ENCODE measurements at regions not wholly inside any gene's neighbourhood (a gene's known extent, or its start where the extent isn't known, plus 50 kb on each side); places are given as distances from the start of the nearest gene placed in this dataset.
"Not testable (repeated sequence)": the region's sequence is repeated elsewhere in the genome, so short reads cannot be mapped to it uniquely, and the experiment has no call there.

DNA sequence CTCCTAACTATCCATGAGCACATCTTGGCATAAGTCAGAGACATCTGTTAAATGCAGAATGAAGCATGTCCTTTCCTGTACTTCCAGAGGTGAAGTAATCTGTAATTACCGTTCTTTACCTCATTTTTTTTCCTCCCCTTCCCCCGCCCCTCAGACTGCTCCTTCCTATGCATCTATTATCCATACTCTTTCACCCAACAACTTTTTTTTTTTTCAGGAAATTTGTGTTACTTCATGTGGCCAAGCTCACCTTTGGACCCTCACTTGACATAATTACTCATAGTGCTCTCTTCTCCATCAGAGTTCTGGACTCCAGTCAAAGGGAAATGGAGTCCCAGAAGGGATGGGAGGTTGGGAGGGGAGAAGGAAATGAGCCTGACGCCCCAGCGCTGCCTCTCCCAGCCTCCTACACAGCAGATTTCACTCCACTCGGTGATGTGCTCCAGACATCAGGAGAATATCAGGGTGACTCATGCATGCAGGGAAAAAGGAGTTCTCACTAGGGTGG lies 568.8 kb downstream of the STIM2 start:
- no peak overlapping the region for H3K4me3 ChIP-seq (ENCODE audit: low read depth, low read length)
- CTCF ChIA-PET, result no interaction called here

DNA sequence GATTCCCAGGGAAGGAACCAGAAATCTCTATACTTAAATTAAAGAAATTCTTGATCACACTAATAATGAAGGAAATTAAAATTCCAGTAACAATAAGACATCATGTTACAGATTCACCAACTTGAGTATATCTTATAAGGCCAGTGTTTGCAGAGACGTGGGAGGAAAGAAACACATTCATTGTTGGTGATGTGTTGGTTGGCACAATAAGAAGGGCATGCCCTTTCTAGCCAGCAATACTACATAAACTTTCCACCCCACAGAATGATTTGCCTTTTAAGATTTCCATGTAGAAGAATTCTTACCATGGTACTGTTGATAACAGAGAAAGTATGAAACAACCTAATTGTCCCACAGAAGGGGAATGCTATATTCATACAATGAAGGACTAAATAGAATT lies 581.5 kb downstream of the STIM2 start:
- ChIA-PET POLR2A (no interaction called here), CTCF (no interaction called here)
- DNase-seq (ENCODE audit: low read depth, low spot score), result no peak
- no peak overlapping the region for H3K4me3 ChIP-seq (ENCODE audit: low read depth, low read length)
- TF ChIP-seq, protein P1, sequence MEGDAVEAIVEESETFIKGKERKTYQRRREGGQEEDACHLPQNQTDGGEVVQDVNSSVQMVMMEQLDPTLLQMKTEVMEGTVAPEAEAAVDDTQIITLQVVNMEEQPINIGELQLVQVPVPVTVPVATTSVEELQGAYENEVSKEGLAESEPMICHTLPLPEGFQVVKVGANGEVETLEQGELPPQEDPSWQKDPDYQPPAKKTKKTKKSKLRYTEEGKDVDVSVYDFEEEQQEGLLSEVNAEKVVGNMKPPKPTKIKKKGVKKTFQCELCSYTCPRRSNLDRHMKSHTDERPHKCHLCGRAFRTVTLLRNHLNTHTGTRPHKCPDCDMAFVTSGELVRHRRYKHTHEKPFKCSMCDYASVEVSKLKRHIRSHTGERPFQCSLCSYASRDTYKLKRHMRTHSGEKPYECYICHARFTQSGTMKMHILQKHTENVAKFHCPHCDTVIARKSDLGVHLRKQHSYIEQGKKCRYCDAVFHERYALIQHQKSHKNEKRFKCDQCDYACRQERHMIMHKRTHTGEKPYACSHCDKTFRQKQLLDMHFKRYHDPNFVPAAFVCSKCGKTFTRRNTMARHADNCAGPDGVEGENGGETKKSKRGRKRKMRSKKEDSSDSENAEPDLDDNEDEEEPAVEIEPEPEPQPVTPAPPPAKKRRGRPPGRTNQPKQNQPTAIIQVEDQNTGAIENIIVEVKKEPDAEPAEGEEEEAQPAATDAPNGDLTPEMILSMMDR (IDR thresholded peaks at IDR 0.05; ENCODE audit: insufficient read depth, low read length, missing control alignments), result no peak

More for the DNA sequence above, 568.8 kb downstream of the STIM2 start:
- DNase-seq (ENCODE audit: low read depth, low spot score), result no peak
- TF ChIP-seq, protein P1 (IDR thresholded peaks at IDR 0.05; ENCODE audit: insufficient read depth, low read length, missing control alignments), result no peak
- POLR2A ChIA-PET, result no interaction called here

DNA sequence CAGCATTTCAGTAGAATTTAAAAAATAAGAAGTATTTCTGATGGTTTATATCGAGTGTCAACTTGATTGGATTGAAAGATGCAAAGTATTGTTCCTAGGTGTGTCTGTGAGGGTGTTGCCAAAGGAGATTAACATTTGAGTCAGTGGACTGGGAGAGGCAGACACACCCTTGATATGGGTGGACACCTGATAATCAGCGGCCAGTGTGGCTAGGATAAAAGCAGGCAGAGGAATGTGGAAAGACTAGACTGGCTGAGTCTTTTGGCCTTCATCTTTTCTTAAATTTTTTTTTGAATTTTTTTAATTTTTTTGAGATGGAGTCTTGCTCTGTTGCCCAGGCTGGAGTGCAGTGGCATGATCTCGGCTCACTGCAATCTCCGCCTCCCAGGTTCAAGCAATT lies 582.0 kb downstream of the STIM2 start:
- CTCF ChIA-PET; H3K4me3 ChIP-seq (ENCODE audit: low read depth, low read length); DNase-seq (ENCODE audit: low read depth, low spot score); POLR2A ChIA-PET: not testable (repeated sequence)

DNA sequence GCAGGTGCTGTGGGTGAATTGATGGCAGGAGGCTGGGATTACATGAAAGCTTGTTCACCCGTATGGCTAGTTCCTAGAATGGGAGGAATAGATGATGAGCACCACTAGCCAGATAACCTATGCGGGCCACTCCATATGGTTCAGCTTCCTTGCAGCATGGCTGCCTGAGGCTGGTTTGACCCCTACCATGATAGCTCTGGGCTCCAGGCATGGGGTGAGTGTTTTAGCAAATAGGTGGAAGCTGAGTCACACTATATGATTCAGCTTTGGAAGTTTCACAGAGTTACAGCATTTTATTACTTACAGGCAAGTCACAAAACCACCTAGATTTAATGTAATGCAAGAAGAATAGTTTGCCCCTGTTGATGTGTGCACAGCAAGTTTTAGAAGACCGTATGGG lies 603.2 kb downstream of the STIM2 start:
- TF ChIP-seq, protein P1 (IDR thresholded peaks at IDR 0.05; ENCODE audit: insufficient read depth, low read length, missing control alignments), result no peak
- CTCF ChIA-PET, result no interaction called here
- DNase-seq (ENCODE audit: low read depth, low spot score), result no peak
- POLR2A ChIA-PET, result no interaction called here
- no peak overlapping the region for H3K4me3 ChIP-seq (ENCODE audit: low read depth, low read length)

DNA sequence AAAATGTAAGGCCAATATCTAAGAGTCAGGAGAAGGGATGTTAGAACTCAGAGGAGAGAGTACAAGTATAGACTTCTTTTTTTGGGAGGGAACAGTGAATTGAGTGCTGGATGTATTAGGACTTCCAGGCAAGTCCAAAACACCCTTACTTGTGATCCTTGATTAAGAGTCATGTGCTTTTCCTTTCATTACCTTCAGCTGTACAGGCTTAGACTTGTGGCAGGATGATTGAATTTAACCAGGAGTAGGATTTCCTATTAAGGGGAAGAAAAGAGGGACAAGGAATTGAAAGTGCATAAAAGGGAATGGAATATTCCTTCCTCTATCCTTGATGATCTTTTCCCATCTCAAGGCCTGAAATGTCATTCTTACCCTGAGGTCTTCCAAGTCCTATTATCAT lies 606.7 kb downstream of the STIM2 start:
- ChIA-PET POLR2A (no interaction called here), CTCF (no interaction called here)
- TF ChIP-seq, protein P1 (IDR thresholded peaks at IDR 0.05; ENCODE audit: insufficient read depth, low read length, missing control alignments), result no peak
- DNase-seq (ENCODE audit: low read depth, low spot score), result no peak
- no peak overlapping the region for H3K4me3 ChIP-seq (ENCODE audit: low read depth, low read length)

DNA sequence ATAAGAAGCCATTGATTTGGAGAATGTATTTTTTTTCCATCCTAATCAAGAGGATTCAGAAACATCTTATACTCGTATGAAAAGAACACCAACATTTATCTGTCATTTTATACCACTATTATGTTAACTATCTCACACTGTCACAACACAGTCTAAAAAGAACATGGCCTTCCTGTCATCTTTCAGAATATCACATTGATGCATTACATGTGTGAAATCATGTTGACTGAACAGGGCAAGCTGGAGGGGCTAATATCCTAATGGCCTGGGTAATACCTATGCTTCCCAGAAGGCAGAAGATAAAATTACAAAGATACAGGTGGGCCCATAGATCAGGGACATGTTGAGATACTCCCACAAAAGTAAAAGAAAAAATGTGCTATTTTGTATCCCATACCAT lies 611.7 kb downstream of the STIM2 start:
- DNase-seq (ENCODE audit: low read depth, low spot score), result no peak
- TF ChIP-seq, protein P1 (IDR thresholded peaks at IDR 0.05; ENCODE audit: insufficient read depth, low read length, missing control alignments), result no peak
- CTCF ChIA-PET, result no interaction called here
- POLR2A ChIA-PET, result no interaction called here
- no peak overlapping the region for H3K4me3 ChIP-seq (ENCODE audit: low read depth, low read length)

DNA sequence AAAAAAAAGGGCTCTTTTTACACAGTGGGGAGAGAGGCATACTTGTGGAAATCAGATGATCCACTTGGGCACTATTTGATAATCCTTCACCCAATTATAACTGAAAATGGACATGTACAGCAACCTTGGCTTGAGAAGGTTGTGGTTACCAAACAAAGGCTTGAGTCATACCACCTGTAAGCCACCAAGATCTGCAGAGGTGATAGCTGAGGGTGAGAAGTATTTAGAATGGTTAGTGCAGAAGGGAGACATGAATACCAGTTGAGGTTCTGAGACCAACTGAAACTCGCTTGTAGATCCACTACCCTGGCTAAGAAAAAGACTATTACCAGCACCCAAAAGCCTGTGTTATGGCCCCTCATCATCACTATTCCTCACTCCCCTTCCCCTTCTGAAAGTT lies 614.0 kb downstream of the STIM2 start:
- POLR2A ChIA-PET, result no interaction called here

More for the DNA sequence above, 614.0 kb downstream of the STIM2 start:
- H3K4me3 ChIP-seq (ENCODE audit: low read depth, low read length), result no peak overlapping the region
- DNase-seq (ENCODE audit: low read depth, low spot score), result no peak
- CTCF ChIA-PET, result no interaction called here
- TF ChIP-seq, protein P1 (IDR thresholded peaks at IDR 0.05; ENCODE audit: insufficient read depth, low read length, missing control alignments), result no peak
